OCI-LY1 (cell line): ENCODE measurements at regions not wholly inside any gene's neighbourhood (a gene's known extent, or its start where the extent isn't known, plus 50 kb on each side); places are given as distances from the start of the nearest gene placed in this dataset.

Experiments used
- H2AFZ ChIP-seq: fragments of 200-600 bp; sonication (generic), shearing (Covaris generic); 2 replicates; pipeline ENCODE4 v1.6.0; 2014; ENCODE audit warnings: antibody characterized with exemption, mild to moderate bottlenecking, low read length
- H3F3A ChIP-seq: fragments of 200-600 bp; sonication (generic), shearing (Covaris generic); 2 replicates; pipeline ENCODE4 v1.6.0; 2014; ENCODE audit warnings: mild to moderate bottlenecking, antibody characterized with exemption, low read length, moderate library complexity; ENCODE audit not compliant: insufficient read depth
- H3K27ac ChIP-seq: fragments of 200-600 bp; sonication (generic); 2 replicates; pipeline ENCODE4 v1.5.1; 2014; ENCODE audit warnings: low read length, mixed run types, mild to moderate bottlenecking, low read depth; ENCODE audit not compliant: poor library complexity, severe bottlenecking
- H3K27me3 ChIP-seq: fragments of 200-600 bp; sonication (generic); 2 replicates; pipeline ENCODE4 v1.6.0; 2014; ENCODE audit warnings: antibody characterized with exemption, mild to moderate bottlenecking, low read length, moderate library complexity; ENCODE audit not compliant: insufficient read depth
- H3K36me3 ChIP-seq: fragments of 200-600 bp; sonication (generic); 2 replicates; pipeline ENCODE4 v1.6.1; 2014; ENCODE audit warnings: mild to moderate bottlenecking, antibody characterized with exemption, low read length, moderate library complexity, mixed read lengths; ENCODE audit not compliant: insufficient read depth
- H3K4me1 ChIP-seq: fragments of 200-600 bp; sonication (generic); 2 replicates; pipeline ENCODE4 v1.5.1; 2014; ENCODE audit warnings: mild to moderate bottlenecking, low read length, moderate library complexity; ENCODE audit not compliant: insufficient read depth, severe bottlenecking
- H3K4me2 ChIP-seq: fragments of 200-600 bp; sonication (generic), shearing (Covaris generic); 2 replicates; pipeline ENCODE4 v1.6.1; 2014; ENCODE audit warnings: low read length
- H3K4me3 ChIP-seq: fragments of 200-600 bp; sonication (generic); 2 replicates; pipeline ENCODE4 v1.5.1; 2014; ENCODE audit warnings: low read length, low read depth, mild to moderate bottlenecking, mixed read lengths; ENCODE audit not compliant: poor library complexity, severe bottlenecking
- H3K79me2 ChIP-seq: fragments of 200-600 bp; shearing (Covaris generic); 2 replicates; pipeline ENCODE4 v1.6.1; 2016; ENCODE audit warnings: mixed run types, low read length, mixed read lengths; ENCODE audit not compliant: insufficient read depth
- H3K9ac ChIP-seq: fragments of 200-600 bp; sonication (generic), shearing (Covaris generic); 2 replicates; pipeline ENCODE4 v1.6.1; 2014; ENCODE audit warnings: mild to moderate bottlenecking, low read length, mixed read lengths
- H3K9me2 ChIP-seq: fragments of 200-600 bp; sonication (generic), shearing (Covaris generic); 2 replicates; pipeline ENCODE4 v1.6.1; 2014; ENCODE audit warnings: low read depth, mild to moderate bottlenecking, low read length, mixed read lengths
- H3K9me3 ChIP-seq: fragments of 200-600 bp; shearing (Covaris generic); 2 replicates; pipeline ENCODE4 v1.6.1; 2014; ENCODE audit warnings: low read length, mixed read lengths
- H4K20me1 ChIP-seq: fragments of 200-600 bp; sonication (generic), shearing (Covaris generic); 2 replicates; pipeline ENCODE4 v1.6.0; 2016; ENCODE audit warnings: mild to moderate bottlenecking, low read length; ENCODE audit not compliant: insufficient read depth
- EZH2 ChIP-seq: fragments of 200-600 bp; sonication (generic), shearing (Covaris generic); IDR thresholded peaks from 2 replicates; pipeline ENCODE4 v1.8.0; 2017; ENCODE audit warnings: borderline replicate concordance, mixed run types, mild to moderate bottlenecking, antibody characterized with exemption, low read length, moderate library complexity, mixed read lengths
- TF ChIP-seq, protein P1 (sequence below): fragments of 200-600 bp; sonication (generic), shearing (Covaris generic); IDR thresholded peaks from 2 replicates; pipeline ENCODE4 v1.5.1; 2017; ENCODE audit warnings: mild to moderate bottlenecking, antibody characterized with exemption, low read length, moderate library complexity, mixed read lengths

GRCh38 chr13:111648885-111649284 lies 328.4 kb downstream of the TEX29 start:
- no peak overlapping the region for H3K4me2 ChIP-seq
- no peaks in the 10 kb centered on the region for H3K79me2 ChIP-seq
- no peaks in the 10 kb centered on the region for H3K9me2 ChIP-seq
- no peak overlapping the region for H3K27ac ChIP-seq
- no peaks in the 10 kb centered on the region for H4K20me1 ChIP-seq
- no peak overlapping the region for H3K9ac ChIP-seq
- no peaks in the 10 kb centered on the region for H3F3A ChIP-seq
- no peak overlapping the region for H3K4me3 ChIP-seq
- H3K4me1 ChIP-seq = no peaks in the 10 kb centered on the region
- no peak for TF ChIP-seq EZH2
- TF ChIP-seq, protein P1, sequence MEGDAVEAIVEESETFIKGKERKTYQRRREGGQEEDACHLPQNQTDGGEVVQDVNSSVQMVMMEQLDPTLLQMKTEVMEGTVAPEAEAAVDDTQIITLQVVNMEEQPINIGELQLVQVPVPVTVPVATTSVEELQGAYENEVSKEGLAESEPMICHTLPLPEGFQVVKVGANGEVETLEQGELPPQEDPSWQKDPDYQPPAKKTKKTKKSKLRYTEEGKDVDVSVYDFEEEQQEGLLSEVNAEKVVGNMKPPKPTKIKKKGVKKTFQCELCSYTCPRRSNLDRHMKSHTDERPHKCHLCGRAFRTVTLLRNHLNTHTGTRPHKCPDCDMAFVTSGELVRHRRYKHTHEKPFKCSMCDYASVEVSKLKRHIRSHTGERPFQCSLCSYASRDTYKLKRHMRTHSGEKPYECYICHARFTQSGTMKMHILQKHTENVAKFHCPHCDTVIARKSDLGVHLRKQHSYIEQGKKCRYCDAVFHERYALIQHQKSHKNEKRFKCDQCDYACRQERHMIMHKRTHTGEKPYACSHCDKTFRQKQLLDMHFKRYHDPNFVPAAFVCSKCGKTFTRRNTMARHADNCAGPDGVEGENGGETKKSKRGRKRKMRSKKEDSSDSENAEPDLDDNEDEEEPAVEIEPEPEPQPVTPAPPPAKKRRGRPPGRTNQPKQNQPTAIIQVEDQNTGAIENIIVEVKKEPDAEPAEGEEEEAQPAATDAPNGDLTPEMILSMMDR = no peak
- no peaks in the 10 kb centered on the region for H3K36me3 ChIP-seq
- no peak overlapping the region for H2AFZ ChIP-seq
- no peaks in the 10 kb centered on the region; the same call in 1 of the 2 replicates for H3K27me3 ChIP-seq
- no peaks in the 10 kb centered on the region for H3K9me3 ChIP-seq

GRCh38 chr13:111650626-111651025 lies 330.2 kb downstream of the TEX29 start:
- Histone ChIP-seq H3K4me3 (no peak overlapping the region), H3F3A (no peaks in the 10 kb centered on the region), H4K20me1 (no peaks in the 10 kb centered on the region), H2AFZ (no peak overlapping the region), H3K9ac (no peak overlapping the region), H3K36me3 (no peaks in the 10 kb centered on the region), H3K9me3 (no peaks in the 10 kb centered on the region), H3K4me2 (no peak overlapping the region), H3K27me3 (no peaks in the 10 kb centered on the region; the same call in 1 of the 2 replicates), H3K27ac (no peak overlapping the region), H3K9me2 (no peaks in the 10 kb centered on the region), H3K4me1 (no peaks in the 10 kb centered on the region), H3K79me2 (no peaks in the 10 kb centered on the region)
- no peak for TF ChIP-seq EZH2
- TF ChIP-seq, protein P1 = no peak

DNA sequence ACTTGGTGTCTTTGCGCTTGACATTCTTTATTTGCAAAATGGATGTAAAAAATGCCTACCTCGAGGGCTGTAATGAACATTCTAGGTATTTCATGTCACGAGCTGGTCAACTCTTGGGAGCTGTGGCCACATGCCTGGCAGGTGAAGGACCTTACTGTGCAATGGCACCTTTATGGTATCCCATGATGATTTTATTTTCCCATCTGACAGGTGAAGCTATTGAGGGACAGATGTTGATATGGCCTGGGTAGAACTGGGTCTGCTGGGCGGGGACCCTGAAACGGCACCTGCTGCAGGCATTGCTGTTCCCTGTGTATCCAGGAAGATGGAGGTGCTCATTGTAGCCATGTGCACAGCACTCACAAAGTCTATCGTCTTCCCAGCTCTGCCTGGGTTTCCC lies 332.2 kb downstream of the TEX29 start:
- no peak for TF ChIP-seq EZH2
- TF ChIP-seq, protein P1 = no peak
- no peak overlapping the region for H3K27ac ChIP-seq
- no peaks in the 10 kb centered on the region; the same call in 1 of the 2 replicates for H3K27me3 ChIP-seq
- no peaks in the 10 kb centered on the region for H4K20me1 ChIP-seq
- no peak overlapping the region for H2AFZ ChIP-seq
- H3K9me3 ChIP-seq = no peaks in the 10 kb centered on the region
- H3K36me3 ChIP-seq = no peaks in the 10 kb centered on the region
- H3K9ac ChIP-seq = no peak overlapping the region
- H3K4me1 ChIP-seq = no peaks in the 10 kb centered on the region
- H3F3A ChIP-seq = no peaks in the 10 kb centered on the region
- no peak overlapping the region for H3K4me3 ChIP-seq
- H3K4me2 ChIP-seq = no peak overlapping the region
- no peaks in the 10 kb centered on the region for H3K79me2 ChIP-seq
- no peaks in the 10 kb centered on the region for H3K9me2 ChIP-seq
